Left hindlimb (tissue), 1 donor: ENCODE measurements at regions not wholly inside any gene's neighbourhood (a gene's known extent, or its start where the extent isn't known, plus 50 kb on each side); places are given as distances from the start of the nearest gene placed in this dataset.
"Not testable (repeated sequence)": the region's sequence is repeated elsewhere in the genome, so short reads cannot be mapped to it uniquely, and the experiment has no call there.

Experiments
- DNase-seq: peaks from one replicate; pipeline ENCODE4 v3.0.0-alpha.2; 2018

GRCh38 chr10:36540611-36541010 is 584.8 kb upstream of the ANKRD30A start:
- DNase-seq, result no peak

- DNase-seq, result no peak
These were observed 586.3 kb upstream of the ANKRD30A start for GRCh38 chr10:36538953-36539586.

DNA sequence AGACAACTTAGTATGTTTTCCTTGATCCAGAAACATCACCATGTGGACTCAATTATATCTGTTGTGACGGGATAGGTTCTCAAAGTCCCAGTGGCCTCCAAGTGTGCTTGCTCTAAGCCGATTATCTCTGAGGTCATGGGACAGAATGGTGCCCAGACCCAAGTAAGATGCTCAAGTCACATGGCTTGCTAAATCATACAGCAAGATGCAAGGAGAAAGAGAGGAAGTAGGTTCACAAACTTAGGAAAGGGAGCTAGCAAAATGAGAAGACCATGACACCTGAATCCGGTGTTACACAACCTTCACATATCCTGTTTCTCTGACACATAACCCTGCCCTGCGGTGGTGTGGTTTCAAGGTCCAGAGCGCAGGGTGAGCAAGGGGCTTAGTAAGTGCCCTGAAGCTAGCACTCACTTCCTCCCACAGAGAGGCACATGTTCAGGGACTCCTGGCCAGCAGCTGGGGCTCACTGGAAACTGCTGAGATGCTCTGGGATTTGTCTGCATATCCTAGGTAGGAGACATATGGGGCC is 590.9 kb upstream of the ANKRD30A start:
- no peak for DNase-seq

DNA sequence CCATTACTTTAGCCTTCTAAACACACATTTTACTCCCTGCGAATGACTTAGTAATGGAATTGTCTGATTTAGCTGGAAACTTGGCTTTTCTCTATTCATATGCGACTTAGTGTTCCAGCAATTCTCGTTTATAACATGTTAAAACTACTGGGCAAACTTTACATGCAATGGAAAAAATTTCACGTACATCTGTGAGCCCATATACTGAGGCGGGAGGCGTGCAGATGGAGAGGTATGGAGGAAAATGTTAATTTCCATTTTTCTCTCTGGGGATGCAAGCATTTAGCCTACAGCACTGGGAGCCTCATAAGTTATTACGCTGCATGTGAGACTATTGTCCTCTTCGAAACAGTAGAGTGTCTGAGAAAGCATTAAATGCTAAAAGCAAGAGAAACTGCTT is 591.5 kb upstream of the ANKRD30A start:
- no peak for DNase-seq

- DNase-seq, result no peak
These were observed 592.1 kb upstream of the ANKRD30A start for GRCh38 chr10:36533316-36533715.

DNA sequence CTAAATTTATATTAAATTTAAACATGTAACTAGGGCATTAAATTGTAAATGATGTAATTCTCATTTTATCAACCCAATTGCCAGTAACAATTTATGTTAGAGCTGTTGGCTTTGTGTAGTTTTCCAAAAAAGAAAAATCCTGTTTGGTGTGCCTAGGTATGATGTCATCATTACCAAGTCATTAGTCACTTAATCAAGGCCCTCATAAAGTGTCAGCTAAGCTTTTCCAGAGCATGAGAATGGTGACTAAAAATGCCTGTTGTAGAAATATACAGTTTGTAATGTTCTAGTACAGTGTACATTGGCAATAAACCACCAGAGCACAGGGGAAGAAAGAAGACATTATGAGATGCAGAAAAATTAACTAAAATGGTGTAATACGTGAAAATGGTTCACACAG is 593.8 kb upstream of the ANKRD30A start:
- DNase-seq, result no peak

DNA sequence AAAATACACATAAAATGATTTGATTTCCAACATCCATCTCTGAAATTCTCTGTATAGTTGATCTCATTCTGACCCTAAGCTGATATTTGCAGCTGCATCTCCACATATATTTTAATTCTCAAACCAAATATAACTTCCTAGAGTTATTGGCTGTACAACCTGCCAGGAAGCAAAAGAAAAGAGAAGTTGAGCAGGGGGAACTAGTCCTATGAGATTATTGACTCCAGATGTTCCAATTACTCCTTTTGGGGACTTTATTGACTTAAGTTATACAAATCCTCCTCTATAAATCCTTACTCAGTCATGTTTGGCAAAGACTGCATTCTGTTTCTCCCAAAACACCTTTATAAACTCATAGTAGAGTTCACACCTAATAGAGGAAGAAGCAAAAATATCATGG is 599.4 kb upstream of the ANKRD30A start:
- no peak for DNase-seq

GRCh38 chr10:36524126-36524525 is 601.3 kb upstream of the ANKRD30A start:
- DNase-seq, result not testable (repeated sequence)

- DNase-seq, result no peak
These were observed 605.5 kb upstream of the ANKRD30A start for GRCh38 chr10:36519909-36520308.

- DNase-seq, result no peak
These were observed 609.1 kb upstream of the ANKRD30A start for GRCh38 chr10:36516281-36516680.

DNA sequence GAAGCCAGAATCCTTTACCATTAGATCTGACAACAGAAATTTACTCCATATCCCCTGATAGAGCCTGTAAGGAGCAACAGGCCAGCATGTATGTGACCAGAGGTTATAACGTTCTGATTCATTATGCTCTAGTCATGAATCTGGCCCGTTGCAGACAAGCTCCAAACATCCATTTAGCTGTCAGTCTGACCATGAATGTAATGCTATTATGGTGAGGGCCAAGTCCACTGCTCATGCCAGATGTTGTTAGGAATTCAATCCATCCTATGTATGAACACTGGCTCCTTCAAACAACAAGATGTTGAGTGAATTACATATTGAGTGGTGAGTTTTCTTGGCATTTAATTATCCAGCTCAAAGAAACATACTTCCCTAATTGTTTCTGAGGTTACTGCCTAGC is 610.1 kb upstream of the ANKRD30A start:
- peak; percentile 52 for DNase-seq

- DNase-seq, result no peak
These were observed 617.7 kb upstream of the ANKRD30A start for GRCh38 chr10:36507715-36508114.

DNA sequence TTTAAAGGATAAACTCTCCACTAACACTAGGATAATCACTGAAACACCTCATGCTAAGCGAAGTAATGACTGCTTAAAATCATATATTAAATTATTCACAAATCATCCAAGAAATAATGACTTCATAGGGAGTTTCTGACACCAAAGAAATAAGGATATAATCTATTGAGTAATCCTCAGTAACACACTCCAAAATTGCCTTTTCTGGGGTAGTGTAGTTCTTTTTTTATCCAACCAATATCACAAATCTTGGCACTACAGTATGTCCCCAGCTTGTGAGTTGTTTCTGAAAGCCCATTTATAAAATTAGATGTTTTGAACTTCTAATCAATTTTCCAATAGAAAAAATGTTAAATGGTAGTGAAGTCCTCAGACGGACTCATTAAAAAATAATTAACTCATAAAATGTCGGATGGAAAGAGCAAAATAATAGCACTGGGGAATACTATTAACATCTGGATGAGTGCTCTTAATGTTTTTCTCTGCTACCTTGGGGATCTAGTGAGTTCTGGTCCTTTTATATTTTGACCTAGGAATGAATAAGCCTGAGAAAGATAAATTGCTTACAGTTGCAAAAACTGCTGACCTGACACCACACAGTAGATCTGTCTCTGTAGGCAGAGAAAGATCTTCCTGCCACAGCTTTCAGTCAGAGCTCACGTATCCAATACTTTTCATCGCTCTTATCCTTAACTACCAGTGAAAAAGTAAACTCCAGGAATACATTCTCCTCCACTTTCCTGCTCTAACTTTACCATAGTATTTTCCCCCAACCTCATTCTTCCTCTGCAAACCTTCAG is 618.5 kb upstream of the ANKRD30A start:
- no peak for DNase-seq

GRCh38 chr10:36506261-36506660 is 619.1 kb upstream of the ANKRD30A start:
- no peak for DNase-seq

DNA sequence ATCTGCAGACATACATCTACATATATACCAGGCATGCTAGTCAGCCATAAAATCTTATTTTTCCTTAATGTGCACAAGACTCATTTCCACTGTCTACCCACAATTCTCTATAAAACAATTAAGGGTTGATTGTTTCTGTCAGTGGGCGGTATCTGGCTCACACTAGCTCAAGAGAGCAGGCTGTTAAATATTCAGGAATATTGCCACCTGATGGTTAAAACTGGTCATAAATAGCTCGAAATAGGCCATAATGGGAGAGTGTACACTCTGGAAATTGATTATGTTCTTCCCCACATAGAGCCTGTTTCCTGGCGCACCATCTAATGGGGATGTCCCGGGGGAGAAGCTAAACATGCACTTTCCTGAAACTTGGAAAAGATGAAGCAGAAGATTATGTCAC is 620.6 kb upstream of the ANKRD30A start:
- DNase-seq, result no peak

- DNase-seq, result no peak
These were observed 625.1 kb upstream of the ANKRD30A start for GRCh38 chr10:36500266-36500665.

DNA sequence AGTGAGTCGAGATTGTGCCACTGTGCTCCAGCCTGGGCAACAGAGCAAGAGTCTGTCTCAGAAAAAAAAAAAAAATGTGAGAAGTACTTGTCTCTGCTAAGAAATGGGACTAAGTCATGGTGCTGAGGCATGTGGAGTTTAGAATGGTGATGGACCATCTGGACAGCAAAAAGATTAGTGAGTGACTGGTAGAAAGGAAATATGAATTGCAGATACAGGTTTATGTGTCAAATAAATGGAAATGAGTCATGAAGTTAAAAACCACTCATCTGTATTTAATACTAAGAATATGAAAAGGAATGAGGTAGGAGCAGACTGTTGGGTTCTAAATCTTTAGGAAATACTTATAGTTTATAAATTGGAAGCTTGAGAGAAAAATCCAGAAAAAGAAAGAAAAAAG is 625.7 kb upstream of the ANKRD30A start:
- DNase-seq, result no peak

DNA sequence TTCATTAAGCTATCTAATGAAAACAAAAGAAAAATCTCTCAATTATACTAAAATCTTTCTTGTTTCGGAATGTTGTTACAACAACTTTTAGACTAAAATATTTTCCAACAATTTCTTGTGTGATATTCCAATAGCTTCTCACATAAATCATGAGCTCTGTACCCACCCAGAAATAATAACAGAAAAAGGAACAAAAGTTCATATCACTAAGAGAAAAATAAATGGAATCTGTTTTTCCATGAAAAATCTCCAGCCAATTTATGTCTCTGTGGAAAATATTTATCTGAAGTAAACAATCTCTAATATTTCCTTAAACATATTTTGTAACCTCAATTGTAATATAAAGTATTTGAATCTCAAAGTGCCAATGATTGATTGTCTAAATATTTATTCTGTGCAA is 628.6 kb upstream of the ANKRD30A start:
- no peak for DNase-seq

DNA sequence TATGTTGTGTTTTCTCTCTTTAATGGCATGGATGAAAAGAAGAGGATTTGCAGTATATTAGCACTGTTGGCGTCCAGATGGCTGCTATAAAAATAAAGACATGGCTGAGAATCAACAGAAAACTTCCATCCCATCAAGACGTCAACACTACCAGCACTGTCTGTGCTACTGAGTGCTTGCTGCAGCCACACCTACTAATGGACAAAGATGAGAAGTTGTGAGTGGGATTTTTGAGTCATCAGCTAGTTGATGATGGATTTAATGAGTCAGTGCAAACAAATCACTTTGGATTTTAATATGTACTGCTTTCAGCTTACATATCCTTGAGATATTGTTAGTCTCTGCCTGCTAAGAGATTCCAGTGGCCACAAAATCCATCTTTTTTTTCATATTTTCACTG is 631.0 kb upstream of the ANKRD30A start:
- peak; percentile 47 for DNase-seq

GRCh38 chr10:36493516-36493880 is 631.9 kb upstream of the ANKRD30A start:
- DNase-seq, result no peak

DNA sequence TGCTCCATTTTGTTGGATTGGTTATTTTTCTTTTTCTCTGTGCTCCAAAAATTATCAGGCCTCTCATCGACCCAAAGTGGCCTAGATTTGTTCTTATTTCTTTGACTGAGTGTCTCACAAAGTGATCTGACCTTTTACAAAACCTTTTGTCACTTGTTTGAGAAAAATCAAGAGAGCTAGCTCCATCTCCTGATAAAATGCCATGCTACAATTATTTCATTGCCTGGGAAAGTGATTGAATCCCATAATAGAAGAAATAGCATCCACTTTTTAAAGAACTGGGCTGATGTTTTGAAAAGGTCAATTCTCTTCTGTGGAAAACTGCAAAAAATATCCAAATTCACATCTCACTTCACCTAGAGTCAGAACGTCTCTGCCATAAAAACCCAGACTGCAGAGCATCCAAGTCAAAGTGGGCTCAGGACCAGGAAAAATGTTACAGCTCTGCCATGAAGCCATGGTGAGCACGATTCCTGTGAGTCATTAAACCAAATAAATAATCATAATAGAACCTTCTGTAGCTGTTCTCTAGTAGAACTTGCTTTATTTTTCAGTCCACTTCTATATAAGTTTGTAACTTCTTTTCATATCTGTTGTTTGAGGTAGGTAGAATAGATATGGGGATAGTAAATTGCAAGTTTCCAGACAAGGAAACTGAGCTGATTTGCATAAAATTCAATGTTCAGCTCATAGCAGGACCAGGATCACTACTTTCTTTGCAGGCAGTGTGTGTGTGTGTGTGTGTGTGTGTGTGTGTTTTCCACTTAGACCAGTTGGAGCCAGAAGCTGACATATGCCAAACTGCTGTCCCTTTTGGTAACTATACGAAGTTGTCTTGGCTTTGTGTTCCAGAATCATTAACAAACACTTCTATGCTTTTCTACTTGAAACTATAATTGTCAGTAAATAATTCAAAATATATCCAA is 632.5 kb upstream of the ANKRD30A start:
- DNase-seq, result peak; percentile 71

DNA sequence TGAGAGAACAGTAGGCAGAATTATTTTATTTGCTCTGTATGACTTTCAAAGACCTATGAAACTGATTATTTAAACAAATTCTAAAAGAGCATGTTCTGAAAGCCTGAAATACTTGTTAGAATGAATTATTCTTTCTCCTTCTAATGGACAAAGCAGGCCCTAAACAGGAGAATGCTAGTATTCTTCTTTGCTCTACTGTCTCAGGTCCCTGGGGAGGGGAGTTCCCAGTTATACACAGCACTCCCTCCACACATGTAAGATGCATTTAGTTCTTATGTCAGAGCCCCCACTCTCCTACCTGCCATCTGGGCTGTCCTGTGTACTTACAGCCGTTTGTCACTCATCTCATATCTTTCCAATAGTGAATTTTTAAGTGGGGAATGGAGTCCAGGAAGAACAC is 633.5 kb upstream of the ANKRD30A start:
- no peak for DNase-seq

- DNase-seq, result peak; percentile 47
These were observed 635.7 kb upstream of the ANKRD30A start for GRCh38 chr10:36489611-36490228.
